Suprapubic skin (tissue), 4 donors: ENCODE measurements at regions not wholly inside any gene's neighbourhood (a gene's known extent, or its start where the extent isn't known, plus 50 kb on each side); places are given as distances from the start of the nearest gene placed in this dataset.
A peak's percentile ranks its signal among the peaks of the same experiment; 100 is the strongest.
"Not testable (repeated sequence)": the region's sequence is repeated elsewhere in the genome, so short reads cannot be mapped to it uniquely, and the experiment has no call there.

Experiments used
- DNase-seq, 2 donors: peaks; one replicate each; pipeline ENCODE4 v3.0.0-alpha.2; 2019; ENCODE audit warnings: low spot score in 2 of 2
- H3K27ac ChIP-seq: fragments of 200-600 bp; sonication (generic); one replicate; pipeline ENCODE4 v1.5.1; 2019
- H3K27me3 ChIP-seq: fragments of 200-600 bp; sonication (generic); one replicate; pipeline ENCODE4 v1.5.1; 2019
- H3K36me3 ChIP-seq: fragments of 200-600 bp; sonication (generic); one replicate; pipeline ENCODE4 v1.5.1; 2019
- H3K4me1 ChIP-seq: fragments of 200-600 bp; sonication (generic); one replicate; pipeline ENCODE4 v1.5.1; 2019
- H3K4me3 ChIP-seq: fragments of 200-600 bp; sonication (generic); one replicate; pipeline ENCODE4 v1.5.1; 2019; ENCODE audit warnings: mild to moderate bottlenecking
- H3K9me3 ChIP-seq: fragments of 200-600 bp; sonication (generic); one replicate; pipeline ENCODE4 v1.5.1; 2019
- CTCF ChIP-seq, 2 donors: fragments of 200-600 bp in 1 of 2; fragments of 450-650 bp in 1 of 2; sonication (generic) in 1 of 2; IDR thresholded peaks; one replicate each; pipeline ENCODE4 v1.5.1; 2016 to 2019; ENCODE audit warnings: antibody characterized with exemption in 2 of 2, mild to moderate bottlenecking in 1 of 2, moderate library complexity in 1 of 2
- EP300 ChIP-seq: sonication (generic); formaldehyde crosslinking; IDR thresholded peaks from one replicate; pipeline ENCODE4 v1.6.1; 2017; ENCODE audit warnings: antibody characterized with exemption
- POLR2A ChIP-seq, 2 donors: fragments of 450-650 bp; IDR thresholded peaks; one replicate each; pipeline ENCODE4 v1.6.1; 2017; ENCODE audit warnings: antibody characterized with exemption in 2 of 2, mild to moderate bottlenecking in 2 of 2, moderate library complexity in 2 of 2
- POLR2AphosphoS5 ChIP-seq, 3 donors: sonication (generic); formaldehyde crosslinking; IDR thresholded peaks; one replicate each; pipeline ENCODE4 v1.6.1; 2017; ENCODE audit warnings: antibody characterized with exemption in 3 of 3
- WGBS: methylation state at CpG from one replicate; pipeline ENCODE4 v1.1.5; 2018; 5-methylcytosine and 5-hydroxymethylcytosine counted together

- DNase-seq: peak in 1 of 2 donors; percentile 64
- Histone ChIP-seq H3K4me1 (no peaks in the 10 kb centered on the region), H3K36me3 (no peaks in the 10 kb centered on the region), H3K9me3 (peaks cover 10% of the 10 kb centered on the region), H3K4me3 (no peak overlapping the region), H3K27me3 (peaks cover 51% of the 10 kb centered on the region), H3K27ac (no peak overlapping the region)
- TF ChIP-seq EP300: no peak
- no peak for TF ChIP-seq POLR2AphosphoS5 (IDR thresholded peaks at IDR 0.05)
- no peak for TF ChIP-seq POLR2A (IDR thresholded peaks at IDR 0.05)
- TF ChIP-seq CTCF (IDR thresholded peaks at IDR 0.05): no peak
- 53% methylated on average over 22 of the region's 22 CpGs for WGBS
Measured at GRCh38 chr14:104477666-104478380, 101.7 kb upstream of the C14orf180 start.

- DNase-seq: peak in 1 of 2 donors; percentile 35
- Histone ChIP-seq H3K36me3 (no peaks in the 10 kb centered on the region), H3K4me1 (no peaks in the 10 kb centered on the region), H3K27me3 (peaks cover 45% of the 10 kb centered on the region), H3K4me3 (no peak overlapping the region), H3K27ac (no peak overlapping the region), H3K9me3 (peaks cover 10% of the 10 kb centered on the region)
- 54% methylated on average over 5 of the region's 7 CpGs for WGBS
- TF ChIP-seq EP300: no peak
Measured at GRCh38 chr14:104478656-104479055, 100.9 kb upstream of the C14orf180 start.

- H3K9me3 ChIP-seq: peaks cover 10% of the 10 kb centered on the region
- no peak overlapping the region for H3K27ac ChIP-seq
- WGBS: 96% methylated on average over 10 of the region's 10 CpGs
- no peaks in the 10 kb centered on the region for H3K36me3 ChIP-seq
- TF ChIP-seq POLR2AphosphoS5 (IDR thresholded peaks at IDR 0.05): no peak
- TF ChIP-seq CTCF (IDR thresholded peaks at IDR 0.05): no peak
- no peak for TF ChIP-seq EP300
- TF ChIP-seq POLR2A (IDR thresholded peaks at IDR 0.05): no peak
- no peaks in the 10 kb centered on the region for H3K4me1 ChIP-seq
- peaks cover 39% of the 10 kb centered on the region for H3K27me3 ChIP-seq
- no peak overlapping the region for H3K4me3 ChIP-seq
- DNase-seq: peak in 1 of 2 donors; percentile 72
Measured at GRCh38 chr14:104479901-104480300, 99.7 kb upstream of the C14orf180 start.

- no peak overlapping the region for H3K27ac ChIP-seq
- H3K36me3 ChIP-seq: no peaks in the 10 kb centered on the region
- H3K9me3 ChIP-seq: peaks cover 10% of the 10 kb centered on the region
- TF ChIP-seq CTCF (IDR thresholded peaks at IDR 0.05): no peak
- TF ChIP-seq POLR2AphosphoS5 (IDR thresholded peaks at IDR 0.05): no peak
- no peak for TF ChIP-seq POLR2A (IDR thresholded peaks at IDR 0.05)
- no peak for TF ChIP-seq EP300
- peaks cover 37% of the 10 kb centered on the region for H3K27me3 ChIP-seq
- no peaks in the 10 kb centered on the region for H3K4me1 ChIP-seq
- 94% methylated on average over 9 of the region's 10 CpGs for WGBS
- DNase-seq: peak in 1 of 2 donors; percentile 68
- H3K4me3 ChIP-seq: no peak overlapping the region
Measured at GRCh38 chr14:104481323-104481722, 98.2 kb upstream of the C14orf180 start.

- H3K36me3 ChIP-seq, H3K4me1 ChIP-seq, DNase-seq, H3K4me3 ChIP-seq, H3K9me3 ChIP-seq, H3K27ac ChIP-seq: not testable (repeated sequence)
- H3K27me3 ChIP-seq: peaks cover 35% of the 10 kb centered on the region
- 79% methylated on average over 9 of the region's 9 CpGs for WGBS
Measured at GRCh38 chr14:104482017-104482416, 97.5 kb upstream of the C14orf180 start.

GRCh38 chr14:104486222-104486923, 93.2 kb upstream of the C14orf180 start:
- DNase-seq: peak in 1 of 2 donors; percentile 67
- no peak for TF ChIP-seq POLR2A (IDR thresholded peaks at IDR 0.05)
- no peak for TF ChIP-seq CTCF (IDR thresholded peaks at IDR 0.05)
- no peak for TF ChIP-seq POLR2AphosphoS5 (IDR thresholded peaks at IDR 0.05)
- TF ChIP-seq EP300: no peak
- Histone ChIP-seq H3K27ac (no peak overlapping the region), H3K4me1 (no peaks in the 10 kb centered on the region), H3K36me3 (no peaks in the 10 kb centered on the region), H3K9me3 (peaks cover 7% of the 10 kb centered on the region), H3K4me3 (no peak overlapping the region), H3K27me3 (peaks cover 21% of the 10 kb centered on the region)
- WGBS: 87% methylated on average over 15 of the region's 18 CpGs
